Mesenchymal stem cell (in vitro differentiated cells and primary cell): ENCODE measurements at regions not wholly inside any gene's neighbourhood (a gene's known extent, or its start where the extent isn't known, plus 50 kb on each side); places are given as distances from the start of the nearest gene placed in this dataset.

Experiments used
- DNase-seq: peaks from one replicate; pipeline ENCODE4 v3.0.0-alpha.2; 2013
- H2AFZ ChIP-seq: one replicate; pipeline ENCODE4 v1.6.1; 2013; ENCODE audit warnings: low read depth, mild to moderate bottlenecking, control low read depth, inconsistent platforms, low read length, moderate library complexity
- H2AK5ac ChIP-seq: 2 replicates; pipeline ENCODE4 v1.6.1; 2013; ENCODE audit warnings: low read length, moderate library complexity, mild to moderate bottlenecking, inconsistent platforms; ENCODE audit not compliant: severe bottlenecking
- H2BK120ac ChIP-seq: one replicate; pipeline ENCODE4 v1.6.1; 2013; ENCODE audit warnings: low read depth, mild to moderate bottlenecking, inconsistent platforms, low read length, moderate library complexity
- H2BK12ac ChIP-seq, 2 experiments: one replicate each; pipeline ENCODE4 v1.6.1; 2013; ENCODE audit warnings: inconsistent platforms in 2 of 2, low read length in 2 of 2, mild to moderate bottlenecking in 2 of 2, moderate library complexity in 2 of 2, control low read depth in 1 of 2
- H2BK15ac ChIP-seq: one replicate; pipeline ENCODE4 v1.6.1; 2013; ENCODE audit warnings: mild to moderate bottlenecking, low read depth, inconsistent platforms; ENCODE audit not compliant: poor library complexity, severe bottlenecking
- H2BK5ac ChIP-seq: 2 replicates; pipeline ENCODE4 v1.6.1; 2013; ENCODE audit warnings: low read depth, mild to moderate bottlenecking, low read length, control low read depth, inconsistent platforms; ENCODE audit not compliant: poor library complexity, severe bottlenecking
- H3K14ac ChIP-seq, 2 experiments: one replicate each; pipeline ENCODE4 v1.6.1; 2013; ENCODE audit warnings: inconsistent platforms in 2 of 2, low read length in 2 of 2, control low read depth in 1 of 2, mild to moderate bottlenecking in 1 of 2, moderate library complexity in 1 of 2
- H3K18ac ChIP-seq, 2 experiments: one replicate each; pipeline ENCODE4 v1.6.1; 2013; ENCODE audit warnings: inconsistent platforms in 2 of 2, low read length in 2 of 2, control low read depth in 1 of 2, low read depth in 1 of 2, mild to moderate bottlenecking in 1 of 2
- H3K23ac ChIP-seq, 2 experiments: one replicate each; pipeline ENCODE4 v1.6.1; 2013; ENCODE audit warnings: inconsistent platforms in 2 of 2, low read length in 2 of 2, mild to moderate bottlenecking in 2 of 2, moderate library complexity in 2 of 2, control low read depth in 1 of 2
- H3K27ac ChIP-seq: 2 replicates; pipeline ENCODE4 v1.5.1; 2013; ENCODE audit warnings: mild to moderate bottlenecking, moderate library complexity, low read length, control low read depth, inconsistent platforms; ENCODE audit not compliant: poor library complexity, severe bottlenecking
- H3K27me3 ChIP-seq, 2 experiments: 2 replicates each; pipeline versions ENCODE4 v1.6.1 to v1.7.0; 2013; ENCODE audit warnings: low read length in 2 of 2, mild to moderate bottlenecking in 2 of 2, moderate library complexity in 2 of 2, control low read depth in 1 of 2, inconsistent platforms in 1 of 2; ENCODE audit not compliant: control insufficient read depth in 1 of 2, insufficient read depth in 1 of 2
- H3K36me3 ChIP-seq, 2 experiments: 2 replicates each; pipeline versions ENCODE4 v1.6.1 to v1.7.0; 2013; ENCODE audit warnings: low read length in 2 of 2, control low read depth in 1 of 2, inconsistent platforms in 1 of 2, low read depth in 1 of 2, mild to moderate bottlenecking in 1 of 2; ENCODE audit not compliant: insufficient read depth in 2 of 2, control insufficient read depth in 1 of 2
- H3K4ac ChIP-seq, 2 experiments: one replicate each; pipeline ENCODE4 v1.6.1; 2013; ENCODE audit warnings: inconsistent platforms in 2 of 2, low read length in 2 of 2, mild to moderate bottlenecking in 2 of 2, moderate library complexity in 2 of 2, control low read depth in 1 of 2, low read depth in 1 of 2
- H3K4me1 ChIP-seq: 2 replicates; pipeline ENCODE4 v1.6.1; 2013; ENCODE audit warnings: low read depth, low read length, control low read depth; ENCODE audit not compliant: control insufficient read depth, insufficient read depth
- H3K4me2 ChIP-seq: 2 replicates; pipeline ENCODE4 v1.6.1; 2013; ENCODE audit warnings: low read length, mild to moderate bottlenecking, inconsistent platforms; ENCODE audit not compliant: poor library complexity, severe bottlenecking
- H3K4me3 ChIP-seq, 2 experiments: 2 replicates each; pipeline versions ENCODE4 v1.5.1 to v1.7.0; 2013; ENCODE audit warnings: low read length in 2 of 2, mild to moderate bottlenecking in 2 of 2, control low read depth in 1 of 2, low read depth in 1 of 2; ENCODE audit not compliant: insufficient read depth in 1 of 2
- H3K79me1 ChIP-seq: replicated peaks from 2 replicates; pipeline ENCODE4 v1.6.1; 2013; ENCODE audit warnings: mild to moderate bottlenecking, control low read depth, low read length, inconsistent platforms; ENCODE audit not compliant: poor library complexity, severe bottlenecking
- H3K9ac ChIP-seq: 2 replicates; pipeline ENCODE4 v1.7.0; 2013; ENCODE audit warnings: mild to moderate bottlenecking, low read length, moderate library complexity
- H3K9me3 ChIP-seq: 2 replicates; pipeline ENCODE4 v1.7.0; 2013; ENCODE audit warnings: mild to moderate bottlenecking, low read length; ENCODE audit not compliant: control insufficient read depth
- H4K8ac ChIP-seq: one replicate; pipeline ENCODE4 v1.6.1; 2013; ENCODE audit warnings: inconsistent platforms, mild to moderate bottlenecking, low read length, moderate library complexity
- H4K91ac ChIP-seq: one replicate; pipeline ENCODE4 v1.6.1; 2013; ENCODE audit warnings: mild to moderate bottlenecking, low read length, inconsistent platforms
- WGBS: methylation state at CpG from one replicate; pipeline ENCODE4 v1.1.7; 2013; ENCODE audit warnings: mixed read lengths; 5-methylcytosine and 5-hydroxymethylcytosine counted together

DNA sequence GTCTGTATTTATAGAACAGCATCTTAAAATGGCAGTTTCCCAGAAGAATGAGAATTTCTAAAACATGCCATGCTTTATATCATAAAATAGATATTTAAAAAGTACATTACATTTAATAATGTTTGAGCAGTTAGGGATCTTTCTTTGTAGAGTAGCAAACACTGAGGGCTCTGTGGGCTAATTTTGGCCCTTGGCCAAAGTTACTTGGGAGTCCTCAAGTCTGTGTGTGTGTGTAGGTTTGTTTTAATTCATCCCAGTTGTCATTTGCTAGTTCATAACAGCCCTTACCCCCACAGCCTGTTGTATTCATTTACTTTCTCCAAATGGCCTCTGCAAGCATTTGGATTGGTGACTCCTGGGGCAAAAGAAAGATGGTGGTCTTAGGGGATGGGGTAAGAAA, 576.4 kb upstream of the SGCD start:
- H3K9me3 ChIP-seq: peaks cover 4% of the 10 kb centered on the region
- H4K8ac ChIP-seq: no peak overlapping the region
- H3K4me1 ChIP-seq: no peaks in the 10 kb centered on the region
- no peak overlapping the region for H3K18ac ChIP-seq
- H3K9ac ChIP-seq: no peak overlapping the region
- H3K27me3 ChIP-seq: no peaks in the 10 kb centered on the region
- no peak overlapping the region for H3K27ac ChIP-seq
- H2AK5ac ChIP-seq: no peak overlapping the region
- H3K36me3 ChIP-seq: no peaks in the 10 kb centered on the region
- no peak overlapping the region for H2BK120ac ChIP-seq
- H3K4ac ChIP-seq: no peak overlapping the region
- H3K14ac ChIP-seq: no peak overlapping the region
- H2AFZ ChIP-seq: no peak overlapping the region
- DNase-seq: no peak
- H4K91ac ChIP-seq: no peak overlapping the region
- H2BK5ac ChIP-seq: no peak overlapping the region
- H2BK15ac ChIP-seq: no peak overlapping the region
- H3K79me1 ChIP-seq: no peaks in the 10 kb centered on the region
- H3K4me2 ChIP-seq: no peak overlapping the region
- H3K4me3 ChIP-seq: no peak overlapping the region
- H2BK12ac ChIP-seq: no peak overlapping the region
- no peak overlapping the region for H3K23ac ChIP-seq

DNA sequence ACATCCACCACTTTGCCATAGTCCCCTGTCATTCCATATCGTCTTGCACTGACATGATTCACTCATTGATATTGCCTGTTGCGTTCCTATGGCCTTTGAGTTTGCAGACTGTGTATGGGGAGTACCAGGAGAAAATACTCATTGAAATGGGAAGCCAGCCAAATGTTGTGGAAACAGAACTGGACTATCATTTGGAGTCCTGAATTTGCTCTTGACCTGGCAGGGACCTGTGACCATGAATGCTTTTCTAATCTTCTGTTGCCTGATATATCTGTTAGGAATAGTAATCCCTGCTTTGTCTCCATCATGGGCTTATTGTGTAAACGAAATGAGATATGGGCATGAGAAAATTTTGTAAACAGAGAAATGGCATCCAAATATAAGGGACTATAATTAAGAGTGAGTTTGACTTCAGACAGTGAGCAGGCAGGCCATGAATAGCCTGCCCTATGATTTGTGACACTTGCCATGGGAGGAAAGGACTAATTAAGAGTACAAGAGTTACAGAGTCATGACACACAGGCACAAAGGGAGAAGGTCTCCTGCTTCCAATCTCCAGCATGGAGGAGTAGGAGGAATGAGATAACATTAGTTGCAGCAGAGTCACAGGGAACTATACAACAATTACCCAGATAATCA, 572.9 kb upstream of the SGCD start:
- Histone ChIP-seq H3K27me3 (no peaks in the 10 kb centered on the region), H3K4me3 (no peak overlapping the region), H2AK5ac (no peak overlapping the region), H3K27ac (no peak overlapping the region), H3K36me3 (no peaks in the 10 kb centered on the region), H3K4me1 (no peaks in the 10 kb centered on the region), H4K8ac (no peak overlapping the region), H2BK5ac (no peak overlapping the region), H3K9ac (no peak overlapping the region), H3K4ac (no peak overlapping the region), H3K18ac (no peak overlapping the region), H3K9me3 (peaks cover 4% of the 10 kb centered on the region), H3K79me1 (no peaks in the 10 kb centered on the region), H2BK120ac (no peak overlapping the region), H3K14ac (no peak overlapping the region), H3K23ac (no peak overlapping the region), H2BK12ac (no peak overlapping the region), H2AFZ (no peak overlapping the region), H2BK15ac (no peak overlapping the region), H3K4me2 (no peak overlapping the region), H4K91ac (no peak overlapping the region)
- 34% methylated on average over 3 of the region's 3 CpGs for WGBS
- no peak for DNase-seq

DNA sequence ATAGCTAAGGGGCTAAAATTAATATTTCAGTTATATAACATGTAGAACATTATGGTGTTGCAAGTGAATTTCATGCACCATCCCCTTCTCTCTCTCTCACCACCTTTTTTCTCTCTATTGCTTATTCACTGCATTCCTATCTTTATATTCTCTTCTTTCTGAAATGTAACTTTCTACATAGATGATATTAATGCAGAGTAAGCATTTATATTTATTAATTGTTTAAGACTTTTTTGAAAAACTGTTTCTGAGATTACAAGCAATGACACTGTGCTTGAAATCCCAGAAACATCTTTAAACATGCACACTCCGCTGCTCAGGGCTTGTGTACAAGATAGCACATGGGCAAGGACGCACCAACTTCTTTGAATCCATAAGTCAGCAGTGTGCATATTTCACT, 567.7 kb upstream of the SGCD start:
- Histone ChIP-seq H2BK120ac (no peak overlapping the region), H3K36me3 (no peaks in the 10 kb centered on the region), H3K27ac (no peak overlapping the region), H2BK15ac (no peak overlapping the region), H3K23ac (no peak overlapping the region), H4K8ac (no peak overlapping the region), H2AFZ (no peak overlapping the region), H2AK5ac (no peak overlapping the region), H3K18ac (no peak overlapping the region), H2BK12ac (no peak overlapping the region), H3K4me2 (no peak overlapping the region), H3K27me3 (no peaks in the 10 kb centered on the region), H4K91ac (no peak overlapping the region), H3K9me3 (peaks cover 10% of the 10 kb centered on the region), H3K79me1 (no peaks in the 10 kb centered on the region), H3K4me3 (no peak overlapping the region), H3K4ac (no peak overlapping the region), H2BK5ac (no peak overlapping the region), H3K9ac (no peak overlapping the region), H3K14ac (no peak overlapping the region), H3K4me1 (no peaks in the 10 kb centered on the region)
- WGBS: 89% methylated on average over 2 of the region's 2 CpGs
- DNase-seq: no peak

DNA sequence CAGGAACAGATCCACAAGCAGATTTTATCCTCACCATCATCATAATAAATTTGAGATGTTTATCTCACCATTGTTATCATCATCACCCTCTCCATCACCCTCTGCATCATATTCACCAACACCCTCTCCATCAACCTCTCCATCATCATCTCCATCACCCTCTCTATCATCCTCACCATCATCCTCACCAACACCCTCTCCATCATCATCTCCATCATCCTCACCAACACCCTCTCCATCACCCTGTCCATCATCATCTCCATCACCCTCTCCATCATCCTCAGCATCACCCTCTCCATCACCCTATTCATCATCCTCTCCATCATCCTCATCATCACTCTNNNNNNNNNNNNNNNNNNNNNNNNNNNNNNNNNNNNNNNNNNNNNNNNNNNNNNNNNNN, 567.0 kb upstream of the SGCD start:
- DNase-seq: no peak
- Histone ChIP-seq H3K79me1 (no peaks in the 10 kb centered on the region), H2BK120ac (no peak overlapping the region), H3K4me1 (no peaks in the 10 kb centered on the region), H3K27me3 (no peaks in the 10 kb centered on the region), H2BK15ac (no peak overlapping the region), H3K18ac (no peak overlapping the region), H2BK5ac (no peak overlapping the region), H3K9me3 (peaks cover 13% of the 10 kb centered on the region), H3K36me3 (no peaks in the 10 kb centered on the region), H3K4me3 (no peak overlapping the region), H3K27ac (no peak overlapping the region), H2BK12ac (no peak overlapping the region), H3K9ac (no peak overlapping the region), H3K14ac (no peak overlapping the region), H4K91ac (no peak overlapping the region), H2AFZ (no peak overlapping the region), H2AK5ac (no peak overlapping the region), H3K4me2 (no peak overlapping the region), H4K8ac (no peak overlapping the region), H3K4ac (no peak overlapping the region), H3K23ac (no peak overlapping the region)
